Hepatocyte (in vitro differentiated cells): ENCODE measurements at regions not wholly inside any gene's neighbourhood (a gene's known extent, or its start where the extent isn't known, plus 50 kb on each side); places are given as distances from the start of the nearest gene placed in this dataset.

Experiments
- DNase-seq: peaks from one replicate; pipeline ENCODE4 v3.0.0-alpha.2; 2016; ENCODE audit warnings: low spot score
- H2AFZ ChIP-seq: fragments of 200-600 bp; sonication (generic); 2 replicates; pipeline ENCODE4 v1.6.0; 2016; ENCODE audit warnings: antibody characterized with exemption, mild to moderate bottlenecking
- H3K27ac ChIP-seq: fragments of 200-600 bp; sonication (generic); 2 replicates; pipeline ENCODE4 v1.5.1; 2016; ENCODE audit warnings: mild to moderate bottlenecking
- H3K27me3 ChIP-seq: fragments of 200-600 bp; sonication (generic); 2 replicates; pipeline ENCODE4 v1.6.1; 2016
- H3K36me3 ChIP-seq: fragments of 200-600 bp; sonication (generic); replicated peaks from 2 replicates; pipeline ENCODE4 v1.5.1; 2016; ENCODE audit warnings: low read depth; ENCODE audit not compliant: insufficient read depth
- H3K4me1 ChIP-seq: fragments of 200-600 bp; sonication (generic); 2 replicates; pipeline ENCODE4 v1.5.1; 2016; ENCODE audit warnings: mild to moderate bottlenecking, moderate library complexity; ENCODE audit not compliant: insufficient read depth
- H3K4me2 ChIP-seq: fragments of 200-600 bp; sonication (generic); 2 replicates; pipeline ENCODE4 v1.6.0; 2016
- H3K4me3 ChIP-seq: fragments of 200-600 bp; sonication (generic); 2 replicates; pipeline ENCODE4 v1.5.1; 2016; ENCODE audit warnings: mild to moderate bottlenecking
- H3K79me2 ChIP-seq: fragments of 200-600 bp; sonication (generic); 2 replicates; pipeline ENCODE4 v1.6.0; 2017; ENCODE audit warnings: mild to moderate bottlenecking
- H3K9me2 ChIP-seq: fragments of 200-600 bp; sonication (generic); replicated peaks from 2 replicates; pipeline ENCODE4 v1.6.0; 2017; ENCODE audit warnings: mild to moderate bottlenecking; ENCODE audit not compliant: insufficient read depth
- H3K9me3 ChIP-seq: fragments of 200-600 bp; sonication (generic); 2 replicates; pipeline ENCODE4 v1.5.1; 2016; ENCODE audit warnings: low read depth, mild to moderate bottlenecking
- H4K20me1 ChIP-seq: fragments of 200-600 bp; sonication (generic); 2 replicates; pipeline ENCODE4 v1.6.0; 2016; ENCODE audit warnings: mild to moderate bottlenecking; ENCODE audit not compliant: insufficient read depth, poor library complexity, severe bottlenecking
- EZH2 ChIP-seq: fragments of 200-600 bp; sonication (generic); IDR thresholded peaks from 2 replicates; pipeline ENCODE4 v1.6.1; 2016; ENCODE audit warnings: antibody characterized with exemption, mild to moderate bottlenecking, borderline replicate concordance
- EZH2phosphoT487 ChIP-seq: fragments of 200-600 bp; sonication (generic); IDR thresholded peaks from one replicate; pipeline ENCODE4 v1.6.1; 2018; ENCODE audit warnings: antibody characterized with exemption, mild to moderate bottlenecking, low read depth, moderate library complexity; ENCODE audit not compliant: unreplicated experiment, severe bottlenecking
- WGBS: methylation state at CpG from one replicate; pipeline ENCODE4 v1.1.6; 2016; ENCODE audit warnings: low lambda C conversion rate; ENCODE audit errors: missing lambda C conversion rate; 5-methylcytosine and 5-hydroxymethylcytosine counted together
- TF ChIP-seq, protein P1 (sequence below): fragments of 200-600 bp; sonication (generic); IDR thresholded peaks from 2 replicates; pipeline ENCODE4 v1.5.1; 2016; ENCODE audit warnings: antibody characterized with exemption, mild to moderate bottlenecking; ENCODE audit not compliant: poor library complexity

DNA sequence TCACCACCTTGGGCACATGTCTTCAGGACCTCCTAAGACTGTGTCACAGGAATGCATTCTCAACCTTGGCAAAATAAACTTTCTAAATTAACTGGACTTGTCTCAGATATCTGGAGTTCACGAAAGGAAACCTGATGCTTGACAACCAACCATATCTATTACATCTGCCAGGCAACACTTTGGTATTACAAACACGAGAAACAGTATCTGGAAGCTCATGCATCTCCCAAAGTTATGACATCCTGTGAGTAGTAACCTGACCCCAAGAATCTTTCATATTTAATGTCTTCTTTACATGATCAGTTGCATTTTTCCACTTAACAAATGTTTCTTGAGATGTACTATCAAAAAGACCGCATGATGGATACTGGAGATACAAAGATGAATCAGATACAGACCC lies 465.3 kb upstream of the AGTR1 start:
- Histone ChIP-seq H3K4me2 (no peak overlapping the region), H4K20me1 (no peaks in the 10 kb centered on the region), H3K36me3 (no peaks in the 10 kb centered on the region), H3K4me3 (no peak overlapping the region), H3K27me3 (no peaks in the 10 kb centered on the region), H3K27ac (no peak overlapping the region), H2AFZ (no peak overlapping the region), H3K9me2 (no peaks in the 10 kb centered on the region), H3K79me2 (no peaks in the 10 kb centered on the region), H3K9me3 (no peaks in the 10 kb centered on the region), H3K4me1 (no peaks in the 10 kb centered on the region)
- 58% methylated on average over 3 of the region's 3 CpGs for WGBS
- TF ChIP-seq EZH2phosphoT487 (no peak), EZH2 (no peak)
- TF ChIP-seq, protein P1, sequence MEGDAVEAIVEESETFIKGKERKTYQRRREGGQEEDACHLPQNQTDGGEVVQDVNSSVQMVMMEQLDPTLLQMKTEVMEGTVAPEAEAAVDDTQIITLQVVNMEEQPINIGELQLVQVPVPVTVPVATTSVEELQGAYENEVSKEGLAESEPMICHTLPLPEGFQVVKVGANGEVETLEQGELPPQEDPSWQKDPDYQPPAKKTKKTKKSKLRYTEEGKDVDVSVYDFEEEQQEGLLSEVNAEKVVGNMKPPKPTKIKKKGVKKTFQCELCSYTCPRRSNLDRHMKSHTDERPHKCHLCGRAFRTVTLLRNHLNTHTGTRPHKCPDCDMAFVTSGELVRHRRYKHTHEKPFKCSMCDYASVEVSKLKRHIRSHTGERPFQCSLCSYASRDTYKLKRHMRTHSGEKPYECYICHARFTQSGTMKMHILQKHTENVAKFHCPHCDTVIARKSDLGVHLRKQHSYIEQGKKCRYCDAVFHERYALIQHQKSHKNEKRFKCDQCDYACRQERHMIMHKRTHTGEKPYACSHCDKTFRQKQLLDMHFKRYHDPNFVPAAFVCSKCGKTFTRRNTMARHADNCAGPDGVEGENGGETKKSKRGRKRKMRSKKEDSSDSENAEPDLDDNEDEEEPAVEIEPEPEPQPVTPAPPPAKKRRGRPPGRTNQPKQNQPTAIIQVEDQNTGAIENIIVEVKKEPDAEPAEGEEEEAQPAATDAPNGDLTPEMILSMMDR, result no peak
- DNase-seq, result no peak

- H3K4me1 ChIP-seq, result no peaks in the 10 kb centered on the region
- TF ChIP-seq EZH2 (no peak), EZH2phosphoT487 (no peak)
- TF ChIP-seq, protein P1, result no peak
- H2AFZ ChIP-seq, result no peak overlapping the region
- WGBS, result 84% methylated on average over 1 of the region's 1 CpG
- no peak overlapping the region for H3K4me3 ChIP-seq
- no peaks in the 10 kb centered on the region for H3K9me3 ChIP-seq
- no peaks in the 10 kb centered on the region for H3K9me2 ChIP-seq
- H4K20me1 ChIP-seq, result no peaks in the 10 kb centered on the region
- no peaks in the 10 kb centered on the region for H3K79me2 ChIP-seq
- no peak overlapping the region for H3K4me2 ChIP-seq
- no peaks in the 10 kb centered on the region for H3K36me3 ChIP-seq
- DNase-seq, result no peak
- no peaks in the 10 kb centered on the region for H3K27me3 ChIP-seq
- H3K27ac ChIP-seq, result no peak overlapping the region
Observed at GRCh38 chr3:148233403-148233802, 464.3 kb upstream of the AGTR1 start.

DNA sequence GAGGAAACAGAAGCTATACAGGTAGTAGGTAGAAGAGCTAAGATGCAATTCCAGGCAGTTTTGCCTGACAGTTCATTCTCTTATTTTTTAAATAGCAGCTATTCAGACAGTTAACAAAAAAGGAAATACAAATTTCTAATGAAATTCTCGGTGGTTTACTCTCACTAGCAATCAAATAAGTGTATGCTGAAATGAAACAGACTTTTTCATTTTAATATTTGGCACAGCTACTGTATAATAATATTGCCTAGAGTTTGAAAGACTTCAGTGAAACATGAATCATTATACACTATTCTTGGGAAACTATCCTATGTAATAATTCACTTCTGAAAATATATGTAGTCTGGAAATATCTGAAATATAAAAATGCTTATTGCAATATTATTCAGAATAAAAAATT lies 463.2 kb upstream of the AGTR1 start:
- WGBS, result 45% methylated on average over 1 of the region's 1 CpG
- H3K27me3 ChIP-seq, result no peaks in the 10 kb centered on the region
- H3K4me3 ChIP-seq, result no peak overlapping the region
- no peak overlapping the region for H3K27ac ChIP-seq
- no peaks in the 10 kb centered on the region for H3K9me2 ChIP-seq
- TF ChIP-seq EZH2, result no peak
- TF ChIP-seq, protein P1, result no peak
- no peak for TF ChIP-seq EZH2phosphoT487
- H3K4me1 ChIP-seq, result no peaks in the 10 kb centered on the region
- no peak for DNase-seq
- H4K20me1 ChIP-seq, result no peaks in the 10 kb centered on the region
- no peaks in the 10 kb centered on the region for H3K79me2 ChIP-seq
- H3K36me3 ChIP-seq, result no peaks in the 10 kb centered on the region
- no peaks in the 10 kb centered on the region for H3K9me3 ChIP-seq
- no peak overlapping the region for H3K4me2 ChIP-seq
- no peak overlapping the region for H2AFZ ChIP-seq

DNA sequence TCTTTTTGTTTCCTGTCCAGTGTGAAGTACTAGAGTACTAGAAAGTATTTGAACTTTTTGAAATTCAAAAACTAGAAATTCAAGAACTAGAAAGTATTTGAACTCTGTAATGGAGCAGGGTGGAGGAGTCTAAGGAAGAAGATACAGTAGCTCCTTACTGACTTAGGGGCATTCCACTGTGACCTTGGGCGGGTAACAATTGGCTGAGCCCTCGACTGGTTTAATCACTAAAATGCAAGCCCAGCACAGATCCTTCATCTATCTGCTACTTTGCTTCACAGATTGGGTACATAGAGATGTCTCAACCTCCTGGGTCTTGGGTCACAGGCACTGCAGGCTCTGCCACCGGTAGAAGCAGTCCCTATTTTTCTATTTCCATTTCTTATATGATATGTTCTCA lies 462.1 kb upstream of the AGTR1 start:
- 87% methylated on average over 3 of the region's 3 CpGs for WGBS

More for the DNA sequence above, 462.1 kb upstream of the AGTR1 start:
- no peaks in the 10 kb centered on the region for H3K9me2 ChIP-seq
- no peaks in the 10 kb centered on the region for H4K20me1 ChIP-seq
- H3K36me3 ChIP-seq, result no peaks in the 10 kb centered on the region
- no peaks in the 10 kb centered on the region for H3K4me1 ChIP-seq
- H3K79me2 ChIP-seq, result no peaks in the 10 kb centered on the region
- H3K9me3 ChIP-seq, result no peaks in the 10 kb centered on the region
- no peak overlapping the region for H2AFZ ChIP-seq
- H3K27me3 ChIP-seq, result no peaks in the 10 kb centered on the region
- no peak overlapping the region for H3K4me2 ChIP-seq
- H3K27ac ChIP-seq, result no peak overlapping the region
- TF ChIP-seq, protein P1, result no peak
- TF ChIP-seq EZH2 (no peak), EZH2phosphoT487 (no peak)
- H3K4me3 ChIP-seq, result no peak overlapping the region
- DNase-seq, result no peak
